ENCODE measurements at regions not wholly inside any gene's neighbourhood (a gene's known extent, or its start where the extent isn't known, plus 50 kb on each side); places are given as distances from the start of the nearest gene placed in this dataset.

DNA sequence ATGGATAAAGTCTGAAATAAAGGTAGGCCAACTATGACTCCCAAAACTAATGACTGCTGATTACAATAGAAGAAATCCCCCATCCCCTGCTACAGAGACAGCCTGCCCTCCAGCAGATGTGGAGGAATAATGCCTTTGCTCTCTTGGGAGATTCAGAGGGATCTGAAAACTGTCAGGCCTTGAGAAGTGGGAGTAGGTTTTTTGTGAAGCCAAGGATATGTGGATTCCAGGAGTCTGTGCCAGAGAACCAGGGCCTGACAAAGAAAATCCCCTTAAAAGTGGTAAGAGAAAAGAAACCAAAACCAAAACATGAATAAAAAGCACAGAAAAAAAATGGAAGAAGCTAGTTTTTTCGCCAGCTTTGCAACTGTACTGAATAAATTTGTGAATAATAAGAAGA is 397.6 kb downstream of the ZNF521 start:
- TF ChIP-seq CTCF (conservative IDR thresholded peaks at IDR 0.05; ENCODE audit: low read depth, low read length), result no peak
- no peak overlapping the region for H3K4me3 ChIP-seq (ENCODE audit: low read depth, low read length)
- DNase-seq (ENCODE audit: low read depth), result no peak

DNA sequence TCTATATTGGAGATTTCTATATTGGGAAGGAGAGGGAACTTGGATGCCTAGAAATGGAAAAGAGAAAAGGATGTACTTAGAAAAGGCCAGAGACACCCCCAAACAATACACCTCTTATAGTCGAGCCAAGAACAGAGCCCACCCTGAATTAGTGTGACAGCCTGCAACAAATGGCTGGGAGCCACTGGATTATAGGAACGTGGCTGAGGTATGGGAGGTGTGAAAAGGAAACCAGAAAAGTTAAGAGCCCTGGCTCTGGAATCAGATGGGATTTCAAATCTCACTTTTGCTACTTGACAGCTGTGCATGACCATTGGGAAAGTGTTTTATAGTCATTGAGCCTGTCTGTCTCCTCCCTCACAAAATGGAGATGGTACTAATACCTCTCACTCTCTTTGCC is 394.0 kb downstream of the ZNF521 start:
- DNase-seq (ENCODE audit: low read depth), result no peak
- TF ChIP-seq CTCF (conservative IDR thresholded peaks at IDR 0.05; ENCODE audit: low read depth, low read length), result no peak

GRCh38 chr18:24959051-24959476 is 392.9 kb downstream of the ZNF521 start:
- no peak for TF ChIP-seq CTCF (conservative IDR thresholded peaks at IDR 0.05; ENCODE audit: low read depth, low read length)
- no peak overlapping the region for H3K4me3 ChIP-seq (ENCODE audit: low read depth, low read length)
- DNase-seq (ENCODE audit: low read depth), result no peak

More for the DNA sequence above, 394.0 kb downstream of the ZNF521 start:
- H3K4me3 ChIP-seq (ENCODE audit: low read depth, low read length), result no peak overlapping the region

DNA sequence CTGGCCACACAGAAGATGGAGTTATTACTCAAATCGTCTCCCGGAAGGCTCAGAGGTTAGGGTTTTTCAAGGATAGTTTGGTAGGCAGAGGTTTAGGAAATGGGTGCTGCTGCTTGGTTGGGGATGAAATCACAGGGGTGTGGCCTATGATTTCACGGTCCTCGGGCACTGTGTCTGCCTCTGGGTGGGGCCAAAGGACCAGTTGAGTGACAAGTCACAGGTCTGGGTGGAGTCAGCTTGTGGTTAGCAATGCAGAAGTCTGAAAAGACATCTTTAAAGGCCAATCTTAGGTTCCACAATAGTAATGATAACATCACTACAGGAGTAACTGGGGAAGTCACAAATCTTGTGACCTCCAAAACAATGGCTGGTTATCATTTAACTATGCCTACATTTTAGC is 387.8 kb downstream of the ZNF521 start:
- no peak overlapping the region for H3K4me3 ChIP-seq (ENCODE audit: low read depth, low read length)
- no peak for DNase-seq (ENCODE audit: low read depth)
- no peak for TF ChIP-seq CTCF (conservative IDR thresholded peaks at IDR 0.05; ENCODE audit: low read depth, low read length)

DNA sequence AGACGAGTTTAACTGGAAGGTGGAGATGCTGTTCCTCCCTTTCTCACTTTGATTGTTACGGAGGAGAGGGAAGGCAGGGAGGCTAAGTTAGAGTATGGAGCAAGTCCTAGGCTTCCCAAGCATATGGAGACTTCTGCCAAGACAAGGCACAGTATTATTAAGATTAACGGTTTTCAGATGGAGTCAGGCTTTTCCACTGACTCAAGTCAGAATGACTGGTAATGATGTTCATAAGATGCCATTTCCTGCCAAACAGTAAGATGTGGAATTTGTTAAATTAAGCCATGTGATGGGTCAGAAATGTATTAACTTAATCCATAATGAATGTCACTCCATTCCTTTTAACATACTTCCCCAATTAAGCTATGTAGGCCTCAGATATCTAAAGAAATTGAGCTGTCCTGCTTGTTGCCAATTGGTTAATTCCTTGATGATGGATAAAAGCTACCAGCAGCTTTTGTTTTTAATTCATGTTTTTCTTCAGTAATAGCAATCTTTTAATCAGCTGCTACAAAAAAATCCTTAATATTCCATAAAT is 383.7 kb downstream of the ZNF521 start:
- no peak for TF ChIP-seq CTCF (conservative IDR thresholded peaks at IDR 0.05; ENCODE audit: low read depth, low read length)
- DNase-seq (ENCODE audit: low read depth), result no peak

GRCh38 chr18:24972577-24972976 is 379.4 kb downstream of the ZNF521 start:
- no peak for DNase-seq (ENCODE audit: low read depth)
- no peak for TF ChIP-seq CTCF (conservative IDR thresholded peaks at IDR 0.05; ENCODE audit: low read depth, low read length)
- no peak overlapping the region for H3K4me3 ChIP-seq (ENCODE audit: low read depth, low read length)

More for the DNA sequence above, 383.7 kb downstream of the ZNF521 start:
- H3K4me3 ChIP-seq (ENCODE audit: low read depth, low read length), result no peak overlapping the region

DNA sequence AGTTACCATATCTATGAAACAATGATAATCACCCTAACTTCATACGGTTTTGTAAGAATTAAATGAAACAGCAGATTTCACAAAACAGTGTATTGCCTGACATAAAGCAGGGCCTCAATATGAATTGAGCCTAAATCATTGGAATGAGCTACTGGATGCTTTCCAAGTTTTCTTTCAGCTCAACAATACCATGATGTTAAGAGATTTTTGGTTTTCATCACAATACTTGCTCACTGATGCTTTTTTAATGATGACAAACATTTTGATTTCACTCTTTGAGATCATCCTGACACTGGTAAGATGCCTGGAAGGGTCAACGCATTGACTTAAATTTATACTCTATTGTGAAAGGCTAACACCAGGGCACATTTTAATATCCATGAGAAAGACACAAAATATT is 377.5 kb downstream of the ZNF521 start:
- H3K4me3 ChIP-seq (ENCODE audit: low read depth, low read length), result no peak overlapping the region
- TF ChIP-seq CTCF (conservative IDR thresholded peaks at IDR 0.05; ENCODE audit: low read depth, low read length), result no peak
- no peak for DNase-seq (ENCODE audit: low read depth)
